ENCODE measurements at regions not wholly inside any gene's neighbourhood (a gene's known extent, or its start where the extent isn't known, plus 50 kb on each side); places are given as distances from the start of the nearest gene placed in this dataset.

DNA sequence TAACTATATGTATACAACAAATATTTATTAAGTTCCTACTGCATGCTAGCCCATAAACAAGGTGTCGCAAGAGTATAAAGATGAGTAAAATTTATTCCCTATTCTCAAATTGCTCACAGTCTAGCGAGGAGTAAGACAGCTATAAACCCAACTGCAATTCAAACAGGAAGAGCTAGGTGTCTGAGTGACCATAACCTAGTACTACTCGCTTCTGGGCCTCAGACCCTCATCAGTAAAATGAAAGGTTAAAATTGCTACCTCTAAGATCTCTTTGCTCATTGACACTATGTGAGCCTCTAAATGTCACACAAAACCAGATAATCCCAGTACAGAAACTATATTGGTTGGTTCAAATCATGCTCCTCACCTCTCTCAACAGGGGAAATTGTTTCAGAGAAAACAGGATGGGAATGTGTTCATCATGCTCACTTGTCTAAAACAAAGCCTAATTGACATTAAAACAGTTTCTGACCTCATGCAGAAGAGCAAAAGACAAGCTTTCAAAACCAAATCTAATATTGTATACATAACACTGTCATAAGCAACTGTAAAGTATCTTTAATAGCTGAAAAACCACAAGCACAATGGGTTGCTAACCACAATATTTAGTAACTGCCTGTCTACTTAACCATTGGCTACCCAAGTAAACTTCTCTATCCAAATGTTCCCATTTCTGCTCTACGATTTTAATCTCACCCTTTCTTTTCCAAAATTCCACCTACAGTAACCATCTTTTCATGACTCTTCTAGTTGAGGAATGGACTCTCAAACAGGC, 264.6 kb upstream of the FMR1 start:
- ChIA-PET CTCF (ENCODE audit: unreplicated experiment) (no interaction called here), POLR2A (no interaction called here)
- Histone ChIP-seq H3K27ac (ENCODE audit: low read depth, low read length, poor library complexity, severe bottlenecking) (no peak overlapping the region), H3K4me3 (ENCODE audit: low read depth, low read length, poor library complexity, severe bottlenecking) (no peak overlapping the region), H3K9me2 (ENCODE audit: insufficient read depth, low read length) (no peaks in the 10 kb centered on the region), H3K4me2 (ENCODE audit: low read length) (no peak overlapping the region), H3K79me2 (ENCODE audit: insufficient read depth, low read depth, low read length) (no peaks in the 10 kb centered on the region), H2AFZ (ENCODE audit: low read length) (no peak overlapping the region), H3K4me1 (ENCODE audit: insufficient read depth, low read length, poor library complexity, severe bottlenecking) (no peaks in the 10 kb centered on the region), H3K36me3 (ENCODE audit: insufficient read depth, low read length) (no peaks in the 10 kb centered on the region), H4K20me1 (ENCODE audit: insufficient read depth, low read length) (no peaks in the 10 kb centered on the region), H3K9me3 (ENCODE audit: low read length) (no peaks in the 10 kb centered on the region)
- TF ChIP-seq, protein P1, sequence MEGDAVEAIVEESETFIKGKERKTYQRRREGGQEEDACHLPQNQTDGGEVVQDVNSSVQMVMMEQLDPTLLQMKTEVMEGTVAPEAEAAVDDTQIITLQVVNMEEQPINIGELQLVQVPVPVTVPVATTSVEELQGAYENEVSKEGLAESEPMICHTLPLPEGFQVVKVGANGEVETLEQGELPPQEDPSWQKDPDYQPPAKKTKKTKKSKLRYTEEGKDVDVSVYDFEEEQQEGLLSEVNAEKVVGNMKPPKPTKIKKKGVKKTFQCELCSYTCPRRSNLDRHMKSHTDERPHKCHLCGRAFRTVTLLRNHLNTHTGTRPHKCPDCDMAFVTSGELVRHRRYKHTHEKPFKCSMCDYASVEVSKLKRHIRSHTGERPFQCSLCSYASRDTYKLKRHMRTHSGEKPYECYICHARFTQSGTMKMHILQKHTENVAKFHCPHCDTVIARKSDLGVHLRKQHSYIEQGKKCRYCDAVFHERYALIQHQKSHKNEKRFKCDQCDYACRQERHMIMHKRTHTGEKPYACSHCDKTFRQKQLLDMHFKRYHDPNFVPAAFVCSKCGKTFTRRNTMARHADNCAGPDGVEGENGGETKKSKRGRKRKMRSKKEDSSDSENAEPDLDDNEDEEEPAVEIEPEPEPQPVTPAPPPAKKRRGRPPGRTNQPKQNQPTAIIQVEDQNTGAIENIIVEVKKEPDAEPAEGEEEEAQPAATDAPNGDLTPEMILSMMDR (conservative IDR thresholded peaks at IDR 0.05; ENCODE audit: low read length): no peak
- TF ChIP-seq EZH2phosphoT487 (IDR thresholded peaks at IDR 0.05; ENCODE audit: borderline replicate concordance, low read depth, low read length): no peak
- intact Hi-C loops (cut with micrococcal nuclease; ENCODE audit: unreplicated experiment): no loop called here
- no TSS peak for BruUV-seq (replicated peaks)
- no peak for DNase-seq (ENCODE audit: low spot score)

DNA sequence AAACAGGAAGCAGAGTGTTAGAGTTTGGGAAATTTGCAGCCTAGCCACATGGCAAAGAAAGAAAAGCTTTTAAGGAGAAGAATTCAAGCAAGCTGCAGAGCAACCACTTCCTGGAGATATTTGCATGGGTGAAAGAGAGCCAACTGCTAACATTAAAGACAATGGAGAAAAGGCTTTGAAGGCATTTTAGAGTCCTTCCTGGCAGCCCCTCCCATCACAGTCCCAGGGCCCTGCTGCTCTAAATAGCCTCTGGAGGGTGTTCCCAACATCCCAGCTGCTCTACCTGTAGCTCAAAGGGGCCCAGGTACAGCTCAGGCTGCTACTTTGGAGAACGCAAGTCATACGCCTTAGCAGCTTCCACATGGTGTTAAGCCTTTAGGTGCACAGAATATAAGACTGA, 235.9 kb upstream of the FMR1 start:
- Histone ChIP-seq H2AFZ (ENCODE audit: low read length) (no peak overlapping the region), H3K4me3 (ENCODE audit: low read depth, low read length, poor library complexity, severe bottlenecking) (no peak overlapping the region), H3K9me2 (ENCODE audit: insufficient read depth, low read length) (no peaks in the 10 kb centered on the region), H3K79me2 (ENCODE audit: insufficient read depth, low read depth, low read length) (no peaks in the 10 kb centered on the region), H3K9me3 (ENCODE audit: low read length) (no peaks in the 10 kb centered on the region), H4K20me1 (ENCODE audit: insufficient read depth, low read length) (no peaks in the 10 kb centered on the region), H3K4me1 (ENCODE audit: insufficient read depth, low read length, poor library complexity, severe bottlenecking) (no peaks in the 10 kb centered on the region), H3K36me3 (ENCODE audit: insufficient read depth, low read length) (no peaks in the 10 kb centered on the region), H3K27ac (ENCODE audit: low read depth, low read length, poor library complexity, severe bottlenecking) (no peak overlapping the region), H3K4me2 (ENCODE audit: low read length) (no peak overlapping the region)
- ChIA-PET CTCF (ENCODE audit: unreplicated experiment) (no interaction called here), POLR2A (no interaction called here)
- no peak for DNase-seq (ENCODE audit: low spot score)
- TF ChIP-seq, protein P1 (conservative IDR thresholded peaks at IDR 0.05; ENCODE audit: low read length): no peak
- no peak for TF ChIP-seq EZH2phosphoT487 (IDR thresholded peaks at IDR 0.05; ENCODE audit: borderline replicate concordance, low read depth, low read length)
- BruUV-seq (replicated peaks): no TSS peak
- intact Hi-C loops (cut with micrococcal nuclease; ENCODE audit: unreplicated experiment): no loop called here

DNA sequence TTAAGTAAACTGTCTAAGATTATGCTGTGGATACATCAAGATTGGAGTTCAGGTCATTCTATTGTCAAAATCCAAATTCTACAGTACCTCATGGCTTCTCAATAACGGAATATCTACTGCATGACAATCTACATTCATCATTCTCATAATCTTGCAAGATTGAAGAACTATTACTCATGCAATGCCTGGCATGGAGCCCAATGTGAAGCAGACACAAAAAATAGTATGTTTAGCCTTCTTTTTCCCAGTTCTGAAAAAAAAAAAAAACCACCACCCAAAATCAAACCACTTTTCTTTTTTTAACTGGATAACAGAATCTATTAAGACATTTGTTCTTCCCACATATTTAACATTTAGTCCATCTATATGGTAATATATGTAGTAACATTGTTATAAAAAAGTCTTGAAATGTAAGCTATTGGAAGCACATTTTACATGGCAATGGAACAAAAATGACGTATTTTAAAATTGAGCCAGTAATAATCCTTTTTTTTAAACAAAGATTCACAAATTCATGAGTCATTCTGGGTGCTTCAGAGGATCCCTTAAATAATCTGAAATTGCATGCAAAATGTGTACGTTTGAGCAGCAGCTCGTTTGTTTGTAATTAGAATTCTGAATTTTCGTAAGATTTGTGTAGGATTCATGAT, 232.2 kb upstream of the FMR1 start:
- no TSS peak for BruUV-seq (replicated peaks)
- POLR2A ChIA-PET: no interaction called here
- H4K20me1 ChIP-seq (ENCODE audit: insufficient read depth, low read length): no peaks in the 10 kb centered on the region
- no peak for TF ChIP-seq EZH2phosphoT487 (IDR thresholded peaks at IDR 0.05; ENCODE audit: borderline replicate concordance, low read depth, low read length)
- TF ChIP-seq, protein P1 (conservative IDR thresholded peaks at IDR 0.05; ENCODE audit: low read length): no peak
- H3K4me2 ChIP-seq (ENCODE audit: low read length): no peak overlapping the region
- no peaks in the 10 kb centered on the region for H3K4me1 ChIP-seq (ENCODE audit: insufficient read depth, low read length, poor library complexity, severe bottlenecking)
- intact Hi-C loops (cut with micrococcal nuclease; ENCODE audit: unreplicated experiment): no loop called here
- CTCF ChIA-PET (ENCODE audit: unreplicated experiment): no interaction called here
- H2AFZ ChIP-seq (ENCODE audit: low read length): no peak overlapping the region
- DNase-seq (ENCODE audit: low spot score): no peak
- no peaks in the 10 kb centered on the region for H3K9me2 ChIP-seq (ENCODE audit: insufficient read depth, low read length)
- no peaks in the 10 kb centered on the region for H3K79me2 ChIP-seq (ENCODE audit: insufficient read depth, low read depth, low read length)
- H3K27ac ChIP-seq (ENCODE audit: low read depth, low read length, poor library complexity, severe bottlenecking): no peak overlapping the region
- no peak overlapping the region for H3K4me3 ChIP-seq (ENCODE audit: low read depth, low read length, poor library complexity, severe bottlenecking)
- no peaks in the 10 kb centered on the region for H3K36me3 ChIP-seq (ENCODE audit: insufficient read depth, low read length)
- no peaks in the 10 kb centered on the region for H3K9me3 ChIP-seq (ENCODE audit: low read length)
